Breast epithelium (tissue), 3 donors: ENCODE measurements at regions not wholly inside any gene's neighbourhood (a gene's known extent, or its start where the extent isn't known, plus 50 kb on each side); places are given as distances from the start of the nearest gene placed in this dataset.

Experiments used
- POLR2A ChIP-seq: fragments of 450-650 bp; IDR thresholded peaks from one replicate; pipeline ENCODE4 v1.6.1; 2016; ENCODE audit warnings: antibody characterized with exemption, mild to moderate bottlenecking, moderate library complexity
- POLR2AphosphoS5 ChIP-seq, 3 donors: sonication (generic); formaldehyde crosslinking; IDR thresholded peaks; one replicate each; pipeline ENCODE4 v1.6.1; 2017; ENCODE audit warnings: antibody characterized with exemption in 3 of 3
- TF ChIP-seq, protein P1 (sequence below), 3 donors: fragments of 450-650 bp; IDR thresholded peaks; one replicate each; pipeline ENCODE4 v1.5.1; 2016 to 2017; ENCODE audit warnings: antibody characterized with exemption in 3 of 3, mild to moderate bottlenecking in 3 of 3, moderate library complexity in 3 of 3

DNA sequence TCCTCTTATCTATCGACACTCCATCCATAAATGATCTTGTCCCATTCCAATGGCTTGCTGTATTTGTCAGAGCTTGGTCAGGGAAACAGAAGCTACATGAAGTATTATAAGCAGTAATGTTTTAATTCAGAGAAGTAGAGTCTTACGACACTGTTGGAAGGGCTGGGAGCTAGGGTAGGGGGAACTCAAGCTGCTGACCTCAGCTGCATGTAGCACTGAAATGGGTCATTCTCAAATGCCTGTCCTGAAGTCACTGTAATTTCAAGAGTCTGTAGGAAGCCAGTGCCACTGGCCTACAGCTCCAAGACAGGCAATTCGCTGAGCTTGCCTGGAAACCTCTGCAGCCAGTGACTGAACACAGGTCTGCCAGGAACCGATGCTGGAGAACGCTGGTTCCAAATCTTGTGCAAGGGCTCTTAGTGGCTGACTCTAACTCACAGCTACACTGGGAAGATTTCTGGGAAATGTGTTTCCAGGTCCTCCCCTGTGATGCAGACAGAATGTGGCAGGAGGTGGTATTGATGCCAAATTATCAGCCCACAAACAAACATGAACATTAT lies 532.4 kb downstream of the CCDC171 start:
- TF ChIP-seq, protein P1, sequence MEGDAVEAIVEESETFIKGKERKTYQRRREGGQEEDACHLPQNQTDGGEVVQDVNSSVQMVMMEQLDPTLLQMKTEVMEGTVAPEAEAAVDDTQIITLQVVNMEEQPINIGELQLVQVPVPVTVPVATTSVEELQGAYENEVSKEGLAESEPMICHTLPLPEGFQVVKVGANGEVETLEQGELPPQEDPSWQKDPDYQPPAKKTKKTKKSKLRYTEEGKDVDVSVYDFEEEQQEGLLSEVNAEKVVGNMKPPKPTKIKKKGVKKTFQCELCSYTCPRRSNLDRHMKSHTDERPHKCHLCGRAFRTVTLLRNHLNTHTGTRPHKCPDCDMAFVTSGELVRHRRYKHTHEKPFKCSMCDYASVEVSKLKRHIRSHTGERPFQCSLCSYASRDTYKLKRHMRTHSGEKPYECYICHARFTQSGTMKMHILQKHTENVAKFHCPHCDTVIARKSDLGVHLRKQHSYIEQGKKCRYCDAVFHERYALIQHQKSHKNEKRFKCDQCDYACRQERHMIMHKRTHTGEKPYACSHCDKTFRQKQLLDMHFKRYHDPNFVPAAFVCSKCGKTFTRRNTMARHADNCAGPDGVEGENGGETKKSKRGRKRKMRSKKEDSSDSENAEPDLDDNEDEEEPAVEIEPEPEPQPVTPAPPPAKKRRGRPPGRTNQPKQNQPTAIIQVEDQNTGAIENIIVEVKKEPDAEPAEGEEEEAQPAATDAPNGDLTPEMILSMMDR (IDR thresholded peaks at IDR 0.05), result no peak
- TF ChIP-seq POLR2AphosphoS5 (IDR thresholded peaks at IDR 0.05) (no peak), POLR2A (no peak)
